GM12874 (cell line): ENCODE measurements at regions not wholly inside any gene's neighbourhood (a gene's known extent, or its start where the extent isn't known, plus 50 kb on each side); places are given as distances from the start of the nearest gene placed in this dataset.

Experiments used
- TF ChIP-seq, protein P1 (sequence below): IDR thresholded peaks from 2 replicates; pipeline ENCODE4 v1.5.1; 2011; ENCODE audit warnings: low read depth, mild to moderate bottlenecking, control low read depth, low read length, moderate library complexity; ENCODE audit not compliant: insufficient read depth

DNA sequence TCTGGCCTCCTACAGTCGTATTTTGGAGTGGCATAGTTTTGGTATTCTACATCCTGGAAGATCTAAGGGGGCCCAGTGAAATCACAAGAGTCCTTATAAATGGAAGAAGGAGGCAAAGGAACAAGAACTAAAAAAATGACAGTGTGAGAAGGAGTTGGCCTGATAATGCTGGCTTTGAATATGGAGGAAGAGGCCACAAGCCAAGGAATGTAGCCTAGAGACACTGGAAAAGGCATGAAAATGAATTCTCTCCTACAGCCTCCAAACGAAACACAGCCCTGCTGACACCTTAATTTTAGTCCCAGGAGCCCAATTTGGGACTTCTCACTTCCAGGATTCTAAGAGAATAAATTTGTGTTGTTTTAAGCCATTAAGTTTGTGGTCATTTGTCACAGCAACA is 54.6 kb upstream of the LIPC start:
- TF ChIP-seq, protein P1, sequence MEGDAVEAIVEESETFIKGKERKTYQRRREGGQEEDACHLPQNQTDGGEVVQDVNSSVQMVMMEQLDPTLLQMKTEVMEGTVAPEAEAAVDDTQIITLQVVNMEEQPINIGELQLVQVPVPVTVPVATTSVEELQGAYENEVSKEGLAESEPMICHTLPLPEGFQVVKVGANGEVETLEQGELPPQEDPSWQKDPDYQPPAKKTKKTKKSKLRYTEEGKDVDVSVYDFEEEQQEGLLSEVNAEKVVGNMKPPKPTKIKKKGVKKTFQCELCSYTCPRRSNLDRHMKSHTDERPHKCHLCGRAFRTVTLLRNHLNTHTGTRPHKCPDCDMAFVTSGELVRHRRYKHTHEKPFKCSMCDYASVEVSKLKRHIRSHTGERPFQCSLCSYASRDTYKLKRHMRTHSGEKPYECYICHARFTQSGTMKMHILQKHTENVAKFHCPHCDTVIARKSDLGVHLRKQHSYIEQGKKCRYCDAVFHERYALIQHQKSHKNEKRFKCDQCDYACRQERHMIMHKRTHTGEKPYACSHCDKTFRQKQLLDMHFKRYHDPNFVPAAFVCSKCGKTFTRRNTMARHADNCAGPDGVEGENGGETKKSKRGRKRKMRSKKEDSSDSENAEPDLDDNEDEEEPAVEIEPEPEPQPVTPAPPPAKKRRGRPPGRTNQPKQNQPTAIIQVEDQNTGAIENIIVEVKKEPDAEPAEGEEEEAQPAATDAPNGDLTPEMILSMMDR, result no peak

DNA sequence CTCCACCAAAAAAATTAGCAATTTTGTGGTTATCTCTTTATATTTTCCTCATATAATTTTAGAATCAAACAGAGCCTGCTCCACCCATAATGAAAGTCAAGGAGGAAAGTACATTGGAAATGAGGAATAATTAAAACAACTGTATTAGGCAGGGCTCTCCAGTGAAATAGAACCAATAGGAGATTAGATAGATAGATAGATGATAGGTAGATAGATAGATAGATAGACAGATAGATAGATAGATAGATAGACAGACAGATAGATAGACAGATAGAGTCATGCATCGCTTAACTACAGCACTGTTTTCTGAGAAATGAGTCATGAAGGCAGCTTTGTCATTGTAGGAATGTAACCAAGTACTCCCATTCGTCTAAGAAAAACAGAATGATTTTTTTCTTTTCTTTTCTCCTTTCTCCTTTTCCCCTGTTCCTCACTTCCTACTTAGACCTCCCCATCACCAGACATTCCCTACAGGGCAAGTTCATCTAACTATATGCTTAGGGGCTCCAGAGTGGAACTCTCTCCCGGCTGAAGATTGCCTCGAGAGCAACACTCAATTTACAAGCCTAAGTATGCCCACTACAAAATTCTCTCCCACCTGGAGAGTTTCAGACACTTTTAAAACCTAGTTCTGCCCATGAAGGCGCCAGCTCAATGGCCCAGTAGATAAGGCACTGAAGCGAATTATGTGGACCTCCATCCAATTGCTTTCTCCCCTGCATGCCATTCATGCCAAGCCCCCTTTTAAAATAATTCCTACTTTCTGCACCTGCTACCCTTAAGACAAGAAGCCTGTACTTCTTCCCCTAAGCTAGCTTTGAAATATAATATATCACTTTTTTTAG is 53.3 kb upstream of the LIPC start:
- TF ChIP-seq, protein P1, result no peak

DNA sequence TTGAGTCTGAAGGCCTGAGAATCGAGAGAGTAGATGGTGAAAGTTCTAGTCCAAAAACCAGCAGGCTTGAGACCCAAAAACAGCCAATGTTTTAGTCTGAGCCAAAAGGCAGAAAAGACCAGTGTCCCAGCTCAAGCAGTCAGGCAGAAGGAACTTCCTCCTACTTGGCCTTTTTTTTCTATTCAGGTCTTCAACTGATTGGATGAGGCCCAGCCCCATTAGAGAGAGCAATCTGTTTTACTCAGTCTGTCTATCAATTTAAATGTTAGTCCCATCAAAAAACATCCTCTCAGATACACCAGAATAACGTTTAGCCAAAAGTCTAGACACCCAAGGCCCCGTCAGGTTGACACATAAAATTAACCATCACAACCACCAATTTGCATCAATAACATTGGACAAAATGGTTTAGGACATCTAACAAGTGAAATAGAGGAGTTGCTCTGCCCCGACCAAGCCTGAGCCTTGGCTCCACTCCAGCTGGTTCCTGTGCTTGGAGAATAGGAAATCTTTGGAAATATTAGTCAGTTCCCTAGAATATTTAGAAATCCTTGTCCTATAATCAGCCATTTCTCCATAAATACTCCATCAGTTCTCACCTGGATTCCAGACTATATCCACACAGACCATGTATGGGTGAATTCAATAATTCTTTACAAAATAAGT is 51.4 kb upstream of the LIPC start:
- TF ChIP-seq, protein P1, result no peak

DNA sequence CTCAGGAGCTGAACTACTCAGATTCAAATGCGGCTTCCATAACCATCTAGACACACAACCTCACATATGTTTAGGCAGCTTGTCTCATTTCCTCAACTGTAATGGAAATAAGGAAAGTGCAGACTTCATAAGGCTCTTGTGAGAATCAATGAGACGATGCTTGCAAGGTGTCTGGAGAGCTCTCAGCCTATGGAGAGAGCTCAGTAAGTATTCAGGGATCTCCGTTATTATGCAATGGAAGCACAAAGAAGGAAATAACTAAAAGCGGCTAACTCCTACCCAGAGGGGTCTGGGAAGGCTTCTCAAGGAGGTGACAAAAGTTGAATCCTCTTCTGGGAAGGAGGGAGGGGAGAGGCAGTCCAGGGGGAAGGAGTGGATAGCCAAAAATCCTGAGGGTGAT is 50.1 kb upstream of the LIPC start:
- TF ChIP-seq, protein P1, result no peak
